IMR-90 (cell line): ENCODE measurements at regions not wholly inside any gene's neighbourhood (a gene's known extent, or its start where the extent isn't known, plus 50 kb on each side); places are given as distances from the start of the nearest gene placed in this dataset.

Experiments
- ATAC-seq: fragments of 200-7000 bp; cut with Tn5 transposase; 2 replicates; pipeline ENCODE4 v1.9.1; 2020; ENCODE audit warnings: low read depth, mild to moderate bottlenecking, moderate library complexity
- BruUV-seq: library from RNA; stranded (reverse); fragments of 400-500 nt; replicated peaks from 2 replicates; lab custom pipeline; 2021; lab: Mats Ljungman, UMichigan
- CTCF ChIA-PET: fragments of 300-600 bp; formaldehyde crosslinking; extraction: SDS; loops from one replicate; lab custom pipeline; 2021; ENCODE audit warnings: antibody characterized with exemption; lab: Yijun Ruan, JAX
- POLR2A ChIA-PET: fragments of 300-600 bp; sonication (Branson Sonifier 250); formaldehyde crosslinking; loops from one replicate; lab custom pipeline; 2022; ENCODE audit warnings: antibody characterized with exemption; ENCODE audit not compliant: unreplicated experiment; lab: Charles Lee
- DNase-seq: peaks from one replicate; pipeline ENCODE4 v3.0.0; 2013
- H2AFZ ChIP-seq: replicated peaks from 2 replicates; pipeline ENCODE3; 2013; ENCODE audit warnings: low read length, mild to moderate bottlenecking; ENCODE audit not compliant: poor library complexity
- H2AK5ac ChIP-seq: 2 replicates; pipeline ENCODE4 v1.6.1; 2013; ENCODE audit warnings: low read depth, low read length, inconsistent platforms
- H2AK9ac ChIP-seq: replicated peaks from 2 replicates; pipeline ENCODE3; 2013; ENCODE audit warnings: mild to moderate bottlenecking, low read depth, low read length, moderate library complexity; ENCODE audit not compliant: poor library complexity
- H2BK120ac ChIP-seq: 2 replicates; pipeline ENCODE4 v1.6.1; 2013; ENCODE audit warnings: low read depth, low read length, inconsistent platforms
- H2BK15ac ChIP-seq: 3 replicates; pipeline ENCODE4 v1.6.1; 2013; ENCODE audit warnings: low read depth, low read length, inconsistent platforms
- H2BK20ac ChIP-seq: 2 replicates; pipeline ENCODE4 v1.6.1; 2013; ENCODE audit warnings: low read depth, mild to moderate bottlenecking, inconsistent platforms, low read length, moderate library complexity
- H2BK5ac ChIP-seq: 2 replicates; pipeline ENCODE4 v1.6.1; 2013; ENCODE audit warnings: mild to moderate bottlenecking, low read depth, low read length, inconsistent platforms; ENCODE audit not compliant: poor library complexity, severe bottlenecking
- H3K14ac ChIP-seq: replicated peaks from 2 replicates; pipeline ENCODE4 v1.6.1; 2013; ENCODE audit warnings: low read depth, low read length, inconsistent platforms
- H3K18ac ChIP-seq: 2 replicates; pipeline ENCODE4 v1.6.1; 2013; ENCODE audit warnings: low read depth, low read length, control low read depth
- H3K23ac ChIP-seq: 2 replicates; pipeline ENCODE4 v1.6.1; 2013; ENCODE audit warnings: low read depth, low read length, inconsistent platforms
- H3K27ac ChIP-seq: 2 replicates; pipeline ENCODE4 v1.5.1; 2013; ENCODE audit warnings: mild to moderate bottlenecking, control low read depth, low read length; ENCODE audit not compliant: insufficient read depth
- H3K27me3 ChIP-seq: 2 replicates; pipeline ENCODE4 v1.6.1; 2013; ENCODE audit warnings: low read length; ENCODE audit not compliant: control insufficient read depth, insufficient read depth
- H3K36me3 ChIP-seq: 2 replicates; pipeline ENCODE4 v1.6.1; 2013; ENCODE audit warnings: low read length, mixed read lengths; ENCODE audit not compliant: control insufficient read depth, insufficient read depth
- H3K4ac ChIP-seq: 2 replicates; pipeline ENCODE4 v1.6.1; 2013; ENCODE audit warnings: low read depth, low read length, inconsistent platforms
- H3K4me1 ChIP-seq: 2 replicates; pipeline ENCODE4 v1.6.1; 2013; ENCODE audit warnings: low read length, mixed read lengths; ENCODE audit not compliant: control insufficient read depth, insufficient read depth
- H3K4me2 ChIP-seq: 2 replicates; pipeline ENCODE4 v1.6.1; 2013; ENCODE audit warnings: low read depth, mild to moderate bottlenecking, control low read depth, low read length, moderate library complexity
- H3K4me3 ChIP-seq: 2 replicates; pipeline ENCODE4 v1.5.1; 2013; ENCODE audit warnings: low read depth, mild to moderate bottlenecking, control low read depth, low read length, moderate library complexity; ENCODE audit not compliant: insufficient read depth
- H3K56ac ChIP-seq: 2 replicates; pipeline ENCODE4 v1.6.1; 2013; ENCODE audit warnings: low read length, inconsistent platforms; ENCODE audit not compliant: insufficient read depth; ENCODE audit errors: extremely low read depth
- H3K79me1 ChIP-seq, 2 experiments: 2 replicates each; pipeline ENCODE4 v1.6.1; 2013; ENCODE audit warnings: low read length in 2 of 2, inconsistent platforms in 1 of 2, low read depth in 1 of 2
- H3K9ac ChIP-seq: 2 replicates; pipeline ENCODE4 v1.6.1; 2013; ENCODE audit warnings: low read depth, low read length, control low read depth
- H3K9me1 ChIP-seq: 2 replicates; pipeline ENCODE4 v1.6.1; 2013; ENCODE audit warnings: low read length, inconsistent platforms; ENCODE audit not compliant: insufficient read depth
- H3K9me3 ChIP-seq: 2 replicates; pipeline ENCODE4 v1.6.1; 2013; ENCODE audit warnings: low read length; ENCODE audit not compliant: control insufficient read depth, insufficient read depth
- H4K20me1 ChIP-seq: 2 replicates; pipeline ENCODE4 v1.6.1; 2013; ENCODE audit warnings: low read length, inconsistent platforms; ENCODE audit not compliant: insufficient read depth
- H4K5ac ChIP-seq: 2 replicates; pipeline ENCODE4 v1.6.1; 2013; ENCODE audit warnings: mild to moderate bottlenecking, low read depth, low read length, control low read depth
- H4K8ac ChIP-seq, 2 experiments: 2 replicates each; pipeline ENCODE4 v1.6.1; 2013; ENCODE audit warnings: low read depth in 2 of 2, low read length in 2 of 2, control low read depth in 1 of 2, inconsistent platforms in 1 of 2
- H4K91ac ChIP-seq: 2 replicates; pipeline ENCODE4 v1.6.1; 2013; ENCODE audit warnings: low read depth, low read length, inconsistent platforms; ENCODE audit not compliant: insufficient read depth
- CEBPB ChIP-seq: IDR thresholded peaks from 2 replicates; pipeline ENCODE4 v1.6.1; 2012; ENCODE audit warnings: low read depth, low read length, improper control_type of control experiment
- CHD1 ChIP-seq: IDR thresholded peaks from 2 replicates; pipeline ENCODE4 v1.6.1; 2012; ENCODE audit warnings: low read depth, low read length, improper control_type of control experiment
- MAFK ChIP-seq: IDR thresholded peaks from 2 replicates; pipeline ENCODE4 v1.6.1; 2012; ENCODE audit warnings: low read depth, low read length, improper control_type of control experiment
- MXI1 ChIP-seq: IDR thresholded peaks from 2 replicates; pipeline ENCODE4 v1.6.1; 2012; ENCODE audit warnings: low read depth, mild to moderate bottlenecking, low read length, moderate library complexity, borderline replicate concordance
- RCOR1 ChIP-seq: IDR thresholded peaks from 2 replicates; pipeline ENCODE4 v1.6.1; 2012; ENCODE audit warnings: mild to moderate bottlenecking, low read length, improper control_type of control experiment; ENCODE audit not compliant: insufficient replicate concordance
- RFX5 ChIP-seq: IDR thresholded peaks from 2 replicates; pipeline ENCODE4 v1.8.0; 2012; ENCODE audit warnings: low read depth, mild to moderate bottlenecking, low read length, moderate library complexity
- WGBS, 2 experiments: methylation state at CpG; one replicate each; pipeline versions ENCODE4 v1.1.5 to v1.1.7; 2013; ENCODE audit warnings: missing lambda C conversion rate in 2 of 2; ENCODE audit not compliant: insufficient read length in 1 of 2; ENCODE audit errors: extremely low coverage in 2 of 2; 5-methylcytosine and 5-hydroxymethylcytosine counted together
- dilution Hi-C: fragments of 300-500 bp; cut with HindIII; formaldehyde crosslinking; loops from one replicate; pipeline ENCODE4 v1.14.3; 2018; ENCODE audit warnings: low sequenced_read_pairs; ENCODE audit not compliant: unreplicated experiment
- in situ Hi-C: fragments of 300-500 bp; cut with MboI; formaldehyde crosslinking; loops from 3 replicates; pipeline ENCODE4 v1.14.3; 2019; ENCODE audit warnings: low sequenced_read_pairs, inconsistent platforms, mixed read lengths
- intact Hi-C: fragments of 100-400 bp; cut with micrococcal nuclease; formaldehyde crosslinking; loops from 2 replicates; pipeline ENCODE4 v1.10.0; 2022
- TF ChIP-seq, protein P1 (sequence below): fragments of 150-350 bp; IDR thresholded peaks from 2 replicates; pipeline ENCODE4 v1.6.1; 2017; ENCODE audit warnings: mild to moderate bottlenecking, antibody characterized with exemption, low read length, low read depth
- TF ChIP-seq, protein P2 (sequence below): conservative IDR thresholded peaks from 2 replicates; pipeline ENCODE4 v1.5.1; 2012; ENCODE audit warnings: mild to moderate bottlenecking, low read depth, low read length, improper control_type of control experiment

DNA sequence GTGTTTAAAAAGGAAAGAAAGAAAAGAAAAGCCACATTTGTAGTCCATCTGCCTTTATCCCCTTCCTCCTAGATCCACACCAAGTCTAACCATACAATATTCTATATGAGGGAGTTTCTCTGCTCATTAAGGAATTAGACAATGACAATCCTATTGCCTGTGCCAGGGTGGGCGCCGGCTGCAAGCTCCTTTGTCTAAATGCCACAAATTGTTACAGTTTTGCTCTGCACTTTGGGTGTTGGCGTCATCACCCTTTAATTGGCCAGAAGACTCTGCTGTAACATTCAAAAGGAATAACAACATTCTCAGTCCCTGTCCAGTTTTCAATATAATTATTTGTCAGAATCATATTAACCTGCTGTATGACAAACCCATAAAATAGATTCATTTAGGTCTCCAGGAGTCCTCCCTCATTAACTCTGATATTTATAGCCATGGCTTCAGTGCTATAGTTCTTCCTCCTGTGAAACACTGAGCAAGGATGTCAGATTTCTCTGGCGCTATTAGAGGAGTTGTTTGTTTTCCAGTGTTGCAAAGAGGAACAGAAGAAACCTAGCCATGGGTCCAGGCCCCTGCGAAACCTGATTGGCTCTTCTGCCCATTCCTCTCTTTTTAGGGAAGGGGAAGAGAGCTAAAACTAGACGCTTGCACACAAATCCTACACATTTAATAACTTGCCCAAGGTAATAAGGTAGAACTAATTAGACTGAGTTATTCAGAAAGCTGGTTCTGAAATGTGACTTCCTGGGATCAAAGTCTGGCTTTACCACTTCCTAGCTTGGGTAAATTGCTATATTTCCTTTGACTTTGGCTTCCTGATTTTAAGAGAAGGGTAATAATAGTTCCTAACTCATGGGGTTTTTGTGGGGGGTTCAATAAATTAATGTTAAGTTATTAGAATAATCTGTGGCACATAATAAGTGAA is 112.4 kb downstream of the CD47 start:
- TF ChIP-seq, protein P1, sequence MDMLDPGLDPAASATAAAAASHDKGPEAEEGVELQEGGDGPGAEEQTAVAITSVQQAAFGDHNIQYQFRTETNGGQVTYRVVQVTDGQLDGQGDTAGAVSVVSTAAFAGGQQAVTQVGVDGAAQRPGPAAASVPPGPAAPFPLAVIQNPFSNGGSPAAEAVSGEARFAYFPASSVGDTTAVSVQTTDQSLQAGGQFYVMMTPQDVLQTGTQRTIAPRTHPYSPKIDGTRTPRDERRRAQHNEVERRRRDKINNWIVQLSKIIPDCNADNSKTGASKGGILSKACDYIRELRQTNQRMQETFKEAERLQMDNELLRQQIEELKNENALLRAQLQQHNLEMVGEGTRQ, result no peak
- TF ChIP-seq RFX5 (no peak), MXI1 (no peak), CEBPB (no peak), CHD1 (no peak), MAFK (no peak), RCOR1 (no peak)
- TF ChIP-seq, protein P2, sequence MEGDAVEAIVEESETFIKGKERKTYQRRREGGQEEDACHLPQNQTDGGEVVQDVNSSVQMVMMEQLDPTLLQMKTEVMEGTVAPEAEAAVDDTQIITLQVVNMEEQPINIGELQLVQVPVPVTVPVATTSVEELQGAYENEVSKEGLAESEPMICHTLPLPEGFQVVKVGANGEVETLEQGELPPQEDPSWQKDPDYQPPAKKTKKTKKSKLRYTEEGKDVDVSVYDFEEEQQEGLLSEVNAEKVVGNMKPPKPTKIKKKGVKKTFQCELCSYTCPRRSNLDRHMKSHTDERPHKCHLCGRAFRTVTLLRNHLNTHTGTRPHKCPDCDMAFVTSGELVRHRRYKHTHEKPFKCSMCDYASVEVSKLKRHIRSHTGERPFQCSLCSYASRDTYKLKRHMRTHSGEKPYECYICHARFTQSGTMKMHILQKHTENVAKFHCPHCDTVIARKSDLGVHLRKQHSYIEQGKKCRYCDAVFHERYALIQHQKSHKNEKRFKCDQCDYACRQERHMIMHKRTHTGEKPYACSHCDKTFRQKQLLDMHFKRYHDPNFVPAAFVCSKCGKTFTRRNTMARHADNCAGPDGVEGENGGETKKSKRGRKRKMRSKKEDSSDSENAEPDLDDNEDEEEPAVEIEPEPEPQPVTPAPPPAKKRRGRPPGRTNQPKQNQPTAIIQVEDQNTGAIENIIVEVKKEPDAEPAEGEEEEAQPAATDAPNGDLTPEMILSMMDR, result no peak
- Histone ChIP-seq H4K91ac (no peak overlapping the region), H3K27ac (no peak overlapping the region), H3K56ac (no peak overlapping the region), H3K9ac (no peak overlapping the region), H4K20me1 (no peaks in the 10 kb centered on the region), H2BK5ac (no peak overlapping the region), H2AK5ac (no peak overlapping the region), H3K18ac (no peak overlapping the region), H3K79me1 (no peaks in the 10 kb centered on the region), H2BK15ac (no peak overlapping the region), H3K23ac (no peak overlapping the region), H3K9me3 (no peaks in the 10 kb centered on the region), H2AFZ (no peak overlapping the region), H2AK9ac (no peak overlapping the region), H3K27me3 (peaks cover 13% of the 10 kb centered on the region), H3K4me1 (peaks cover 5% of the 10 kb centered on the region; the same call in 1 of the 2 replicates), H2BK120ac (no peak overlapping the region), H4K5ac (no peak overlapping the region), H3K4ac (no peak overlapping the region), H3K4me3 (no peak overlapping the region), H3K14ac (no peak overlapping the region), H3K4me2 (no peak overlapping the region), H3K36me3 (no peaks in the 10 kb centered on the region), H2BK20ac (no peak overlapping the region), H4K8ac (no peak overlapping the region), H3K9me1 (peaks cover 3% of the 10 kb centered on the region; the same call in 1 of the 2 replicates)
- WGBS, 2 experiments, result 100% methylated on average over 1 of the region's 6 CpGs; no CpG with 5 or more reads in 1 of the 2 experiments
- DNase-seq (no peak), ATAC-seq (no peak)
- in situ Hi-C loops (no loop called here), dilution Hi-C loops (no loop called here), intact Hi-C loops (no loop called here)
- CTCF ChIA-PET, result no interaction called here
- BruUV-seq, result no TSS peak
- POLR2A ChIA-PET, result no interaction called here
